GM12892 (cell line): ENCODE measurements at regions not wholly inside any gene's neighbourhood (a gene's known extent, or its start where the extent isn't known, plus 50 kb on each side); places are given as distances from the start of the nearest gene placed in this dataset.

Experiments used
- POLR2A ChIP-seq: IDR thresholded peaks from 2 replicates; pipeline ENCODE4 v1.6.1; 2011; ENCODE audit warnings: low read depth, low read length, control low read depth
- POLR2AphosphoS5 ChIP-seq: IDR thresholded peaks from 2 replicates; pipeline ENCODE4 v1.6.1; 2011; ENCODE audit warnings: low read depth, low read length, control low read depth

DNA sequence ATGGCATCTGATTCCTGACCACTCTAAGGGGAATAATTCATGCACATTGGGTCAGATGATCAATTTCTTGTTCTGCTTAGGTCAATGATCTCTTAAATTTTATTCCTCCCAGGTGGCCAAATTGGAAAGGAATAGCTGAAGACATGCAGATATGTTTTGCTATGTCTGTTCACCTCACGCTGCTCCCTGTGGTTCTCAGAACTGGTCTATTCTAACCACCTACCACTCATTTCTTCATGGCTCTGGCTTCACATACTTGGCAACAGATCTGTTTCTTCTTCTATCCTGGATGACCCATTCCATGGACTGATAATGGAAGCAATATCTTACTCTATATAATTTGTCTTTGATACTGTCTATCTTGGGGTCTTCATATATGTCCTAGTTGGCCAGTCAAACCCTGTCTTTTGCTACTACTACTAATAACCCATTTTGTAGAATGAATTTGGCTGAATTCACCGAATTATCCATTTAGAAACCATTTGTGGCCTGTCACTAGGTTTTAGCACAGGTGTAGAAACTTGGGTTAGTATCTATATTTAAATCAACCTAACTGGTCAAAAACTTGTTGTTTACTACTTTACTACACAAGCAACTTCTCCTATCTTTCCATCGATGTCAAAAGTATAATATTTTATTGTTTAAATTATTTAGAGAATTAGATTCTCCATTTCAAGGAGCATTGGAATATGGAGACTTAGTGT, 650.9 kb downstream of the TLE4 start:
- no peak for TF ChIP-seq POLR2AphosphoS5
- TF ChIP-seq POLR2A = no peak
